Calu3 (cell line): ENCODE measurements at regions not wholly inside any gene's neighbourhood (a gene's known extent, or its start where the extent isn't known, plus 50 kb on each side); places are given as distances from the start of the nearest gene placed in this dataset.

Source experiments
- BruUV-seq: library from RNA; stranded (reverse); fragments of 400-500 nt; replicated peaks from 2 replicates; lab custom pipeline; 2021; lab: Mats Ljungman, UMichigan
- CTCF ChIA-PET: fragments of 300-600 bp; sonication (Branson Sonifier 250); formaldehyde crosslinking; loops from one replicate; lab custom pipeline; 2022; ENCODE audit warnings: antibody characterized with exemption; lab: Charles Lee
- DNase-seq: peaks from one replicate; pipeline ENCODE4 v3.0.0; 2022
- H3K27ac Mint-ChIP-seq: one replicate; pipeline ENCODE4 v1.8.0; 2022; ENCODE audit warnings: mixed read lengths; ENCODE audit not compliant: unreplicated experiment
- H3K27me3 Mint-ChIP-seq: one replicate; pipeline ENCODE4 v1.8.0; 2022; ENCODE audit warnings: mixed read lengths; ENCODE audit not compliant: unreplicated experiment
- H3K36me3 Mint-ChIP-seq: one replicate; pipeline ENCODE4 v1.8.0; 2022; ENCODE audit warnings: mild to moderate bottlenecking, moderate library complexity, mixed read lengths; ENCODE audit not compliant: insufficient read depth, unreplicated experiment
- H3K4me1 Mint-ChIP-seq: one replicate; pipeline ENCODE4 v1.8.0; 2022; ENCODE audit warnings: mild to moderate bottlenecking, low read depth, mixed read lengths; ENCODE audit not compliant: unreplicated experiment
- H3K4me3 Mint-ChIP-seq: one replicate; pipeline ENCODE4 v1.8.0; 2022; ENCODE audit warnings: mild to moderate bottlenecking, low read depth, moderate library complexity, mixed read lengths; ENCODE audit not compliant: unreplicated experiment
- H3K9me3 Mint-ChIP-seq: one replicate; pipeline ENCODE4 v1.8.0; 2022; ENCODE audit warnings: low read depth, mixed read lengths; ENCODE audit not compliant: unreplicated experiment
- intact Hi-C: fragments of 100-400 bp; cut with micrococcal nuclease; formaldehyde crosslinking; loops from one replicate; pipeline ENCODE4 v1.10.0; 2022; ENCODE audit not compliant: unreplicated experiment
- TF ChIP-seq, protein P1 (sequence below): fragments of 200-600 bp; IDR thresholded peaks from one replicate; pipeline ENCODE4 v1.8.0; 2022; ENCODE audit warnings: antibody characterized with exemption; ENCODE audit not compliant: unreplicated experiment

DNA sequence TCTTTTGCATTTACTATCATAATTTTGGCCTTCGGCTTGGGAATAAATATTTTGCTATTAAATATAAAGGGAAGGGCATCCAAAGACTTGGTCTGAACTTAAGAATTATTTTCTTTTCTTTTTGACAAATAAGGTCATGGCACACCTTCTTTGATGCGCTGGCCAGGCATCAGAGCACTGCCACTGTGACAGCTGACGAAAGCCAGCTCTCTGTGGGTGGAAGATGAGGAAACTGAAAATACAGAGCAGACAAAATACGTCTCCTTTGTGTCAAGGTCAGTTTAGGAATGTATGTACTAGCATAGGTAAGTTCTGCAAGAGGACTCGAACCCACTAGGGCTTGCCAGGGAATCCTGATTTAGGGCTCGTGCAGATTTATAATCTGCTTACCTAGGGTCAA lies 155.9 kb upstream of the MEIS1 start:
- Mint-ChIP-seq H3K4me3 (no peak overlapping the region), H3K27me3 (no peaks in the 10 kb centered on the region), H3K27ac (no peak overlapping the region), H3K9me3 (no peaks in the 10 kb centered on the region), H3K36me3 (no peaks in the 10 kb centered on the region), H3K4me1 (no peaks in the 10 kb centered on the region)
- DNase-seq, result no peak
- BruUV-seq, result no TSS peak
- TF ChIP-seq, protein P1, sequence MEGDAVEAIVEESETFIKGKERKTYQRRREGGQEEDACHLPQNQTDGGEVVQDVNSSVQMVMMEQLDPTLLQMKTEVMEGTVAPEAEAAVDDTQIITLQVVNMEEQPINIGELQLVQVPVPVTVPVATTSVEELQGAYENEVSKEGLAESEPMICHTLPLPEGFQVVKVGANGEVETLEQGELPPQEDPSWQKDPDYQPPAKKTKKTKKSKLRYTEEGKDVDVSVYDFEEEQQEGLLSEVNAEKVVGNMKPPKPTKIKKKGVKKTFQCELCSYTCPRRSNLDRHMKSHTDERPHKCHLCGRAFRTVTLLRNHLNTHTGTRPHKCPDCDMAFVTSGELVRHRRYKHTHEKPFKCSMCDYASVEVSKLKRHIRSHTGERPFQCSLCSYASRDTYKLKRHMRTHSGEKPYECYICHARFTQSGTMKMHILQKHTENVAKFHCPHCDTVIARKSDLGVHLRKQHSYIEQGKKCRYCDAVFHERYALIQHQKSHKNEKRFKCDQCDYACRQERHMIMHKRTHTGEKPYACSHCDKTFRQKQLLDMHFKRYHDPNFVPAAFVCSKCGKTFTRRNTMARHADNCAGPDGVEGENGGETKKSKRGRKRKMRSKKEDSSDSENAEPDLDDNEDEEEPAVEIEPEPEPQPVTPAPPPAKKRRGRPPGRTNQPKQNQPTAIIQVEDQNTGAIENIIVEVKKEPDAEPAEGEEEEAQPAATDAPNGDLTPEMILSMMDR, result no peak
- CTCF ChIA-PET, result no interaction called here
- intact Hi-C loops, result no loop called here

DNA sequence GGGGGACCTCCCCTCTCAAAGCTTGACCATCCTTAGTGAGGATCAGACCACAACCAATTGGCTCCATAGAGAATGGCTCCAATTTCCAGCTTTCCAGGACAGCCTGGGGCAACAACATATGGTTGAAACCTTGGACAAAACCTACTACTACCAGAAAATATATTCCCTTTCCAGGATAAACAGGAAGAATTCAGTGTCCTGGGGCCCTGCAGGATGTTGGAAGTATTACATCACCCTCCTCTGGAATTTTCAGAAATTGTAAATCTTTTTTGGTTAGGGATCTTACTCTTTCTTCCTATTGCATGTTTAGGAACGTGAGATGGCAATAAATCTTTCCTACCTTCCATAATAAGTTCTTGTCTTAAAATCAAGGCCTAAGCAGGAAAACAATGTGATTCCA lies 158.9 kb upstream of the MEIS1 start:
- Mint-ChIP-seq H3K27me3 (no peaks in the 10 kb centered on the region), H3K9me3 (no peaks in the 10 kb centered on the region), H3K27ac (no peak overlapping the region), H3K36me3 (no peaks in the 10 kb centered on the region), H3K4me1 (peaks cover 17% of the 10 kb centered on the region), H3K4me3 (no peak overlapping the region)
- CTCF ChIA-PET, result no interaction called here
- intact Hi-C loops, result no loop called here
- DNase-seq, result no peak
- TF ChIP-seq, protein P1, result no peak
- BruUV-seq, result no TSS peak

DNA sequence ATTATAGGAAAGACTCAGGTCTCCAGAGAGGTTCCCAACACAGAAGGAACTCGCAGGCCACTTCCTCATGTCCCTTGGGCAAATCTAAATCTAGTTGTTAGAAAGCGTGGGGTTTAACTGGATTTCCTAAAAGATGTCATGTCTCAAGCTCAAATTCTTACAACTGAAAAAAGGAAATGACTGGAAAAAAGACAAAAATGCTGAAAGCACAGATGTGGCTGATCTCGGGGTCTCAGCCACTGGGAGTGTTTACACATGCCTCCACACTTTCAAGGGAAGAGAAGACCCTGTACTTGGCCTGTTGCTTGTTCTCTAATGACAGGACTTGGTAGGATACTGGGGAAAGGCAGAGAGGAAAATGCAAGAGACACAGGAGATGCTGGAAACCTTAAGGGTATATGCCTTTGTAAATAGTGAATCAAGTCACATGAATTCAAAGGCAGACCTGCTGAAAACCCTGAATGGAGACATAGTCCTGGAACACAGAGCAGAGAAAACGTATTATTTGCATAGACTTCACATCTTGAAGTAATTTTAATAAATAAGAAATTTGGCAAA lies 160.9 kb upstream of the MEIS1 start:
- no TSS peak for BruUV-seq
- no peak for DNase-seq
- TF ChIP-seq, protein P1, result no peak
- Mint-ChIP-seq H3K9me3 (no peaks in the 10 kb centered on the region), H3K36me3 (no peaks in the 10 kb centered on the region), H3K27ac (no peak overlapping the region), H3K4me3 (no peak overlapping the region), H3K27me3 (no peaks in the 10 kb centered on the region), H3K4me1 (peaks cover 36% of the 10 kb centered on the region)
- CTCF ChIA-PET, result no interaction called here
- intact Hi-C loops, result no loop called here

DNA sequence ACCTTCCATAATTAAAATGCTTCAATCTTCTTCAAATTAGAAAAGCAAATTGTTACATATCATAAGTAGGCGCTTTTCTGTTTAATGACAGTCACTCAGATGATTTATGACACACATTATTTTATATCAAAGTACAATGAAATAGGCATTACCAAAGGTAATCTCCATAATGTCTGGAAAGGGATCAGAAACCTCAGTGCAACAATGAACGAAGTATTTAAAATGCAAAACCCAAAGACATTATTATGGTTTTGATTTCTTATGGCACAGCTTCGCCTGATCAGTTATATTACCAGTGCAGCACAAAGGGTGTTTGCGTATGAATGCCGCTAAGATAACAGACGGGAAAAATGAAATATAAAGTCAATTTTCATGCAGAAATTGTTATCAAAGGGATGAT lies 162.2 kb upstream of the MEIS1 start:
- H3K4me1 Mint-ChIP-seq, result peaks cover 38% of the 10 kb centered on the region
- BruUV-seq, result no TSS peak
- TF ChIP-seq, protein P1, result no peak
- no peak for DNase-seq
- H3K27ac Mint-ChIP-seq, result peak overlapping the region; percentile 86
- H3K4me3 Mint-ChIP-seq, result no peak overlapping the region
- intact Hi-C loops, result no loop called here
- CTCF ChIA-PET, result no interaction called here
- no peaks in the 10 kb centered on the region for H3K36me3 Mint-ChIP-seq
- H3K27me3 Mint-ChIP-seq, result no peaks in the 10 kb centered on the region
- no peaks in the 10 kb centered on the region for H3K9me3 Mint-ChIP-seq
